HG03045 (cell line): ENCODE measurements at regions not wholly inside any gene's neighbourhood (a gene's known extent, or its start where the extent isn't known, plus 50 kb on each side); places are given as distances from the start of the nearest gene placed in this dataset.
"Not testable (repeated sequence)": the region's sequence is repeated elsewhere in the genome, so short reads cannot be mapped to it uniquely, and the experiment has no call there.

ENCODE experiments used
- ATAC-seq: cut with Tn5 transposase; IDR thresholded peaks from one replicate; pipeline ENCODE4 v1.9.1; 2021; ENCODE audit warnings: mild to moderate bottlenecking, moderate library complexity; ENCODE audit not compliant: unreplicated experiment

- ATAC-seq = no peak
Observed at GRCh38 chr20:53891306-53891894, 179.0 kb downstream of the BCAS1 start.

- ATAC-seq = no peak
Observed at GRCh38 chr20:53890443-53891305, 179.7 kb downstream of the BCAS1 start.

- no peak for ATAC-seq
Observed at GRCh38 chr20:53889411-53890148, 180.8 kb downstream of the BCAS1 start.

GRCh38 chr20:53888951-53889350, 181.4 kb downstream of the BCAS1 start:
- no peak for ATAC-seq

GRCh38 chr20:53888510-53888909, 181.9 kb downstream of the BCAS1 start:
- no peak for ATAC-seq

GRCh38 chr20:53887973-53888372, 182.4 kb downstream of the BCAS1 start:
- ATAC-seq = no peak

GRCh38 chr20:53884859-53885541, 185.4 kb downstream of the BCAS1 start:
- no peak for ATAC-seq

- no peak for ATAC-seq
Observed at GRCh38 chr20:53883098-53883911, 187.1 kb downstream of the BCAS1 start.

GRCh38 chr20:53882438-53882986, 187.9 kb downstream of the BCAS1 start:
- ATAC-seq = not testable (repeated sequence)

GRCh38 chr20:53881362-53881761, 189.0 kb downstream of the BCAS1 start:
- ATAC-seq = no peak

- no peak for ATAC-seq
Observed at GRCh38 chr20:53880108-53880641, 190.2 kb downstream of the BCAS1 start.

- ATAC-seq = no peak
Observed at GRCh38 chr20:53879048-53879684, 191.2 kb downstream of the BCAS1 start.

GRCh38 chr20:53878262-53879047, 191.9 kb downstream of the BCAS1 start:
- ATAC-seq = no peak

- no peak for ATAC-seq
Observed at GRCh38 chr20:53876956-53877355, 193.4 kb downstream of the BCAS1 start.

GRCh38 chr20:53876470-53876869, 193.9 kb downstream of the BCAS1 start:
- no peak for ATAC-seq

GRCh38 chr20:53875452-53875851, 194.9 kb downstream of the BCAS1 start:
- ATAC-seq = no peak

- no peak for ATAC-seq
Observed at GRCh38 chr20:53874706-53875105, 195.7 kb downstream of the BCAS1 start.

GRCh38 chr20:53874104-53874503, 196.3 kb downstream of the BCAS1 start:
- no peak for ATAC-seq

- no peak for ATAC-seq
Observed at GRCh38 chr20:53873230-53873604, 197.2 kb downstream of the BCAS1 start.
